Kidney (tissue), 13 donors: ENCODE measurements at regions not wholly inside any gene's neighbourhood (a gene's known extent, or its start where the extent isn't known, plus 50 kb on each side); places are given as distances from the start of the nearest gene placed in this dataset.
"Not testable (repeated sequence)": the region's sequence is repeated elsewhere in the genome, so short reads cannot be mapped to it uniquely, and the experiment has no call there.

ENCODE experiments used
- DNase-seq, 5 donors: peaks; one replicate each; pipeline ENCODE4 v3.0.0-alpha.2; 2013 to 2020
- FAIRE-seq: peaks from 2 replicates; lab custom pipeline; 2012; peaks lifted over from hg19 to GRCh38; lab: Jason Lieb, UNC
- H3K27ac ChIP-seq, 2 donors: one replicate each; pipeline ENCODE4 v1.7.0; 2013; ENCODE audit warnings: low read depth in 2 of 2, low read length in 2 of 2, inconsistent platforms in 1 of 2
- H3K27me3 ChIP-seq: one replicate; pipeline ENCODE4 v1.7.1; 2013; ENCODE audit warnings: low read length, inconsistent platforms; ENCODE audit not compliant: control insufficient read depth, insufficient read depth
- H3K36me3 ChIP-seq, 3 donors: one replicate each; pipeline versions ENCODE4 v1.7.0 to v1.7.1; 2013; ENCODE audit warnings: low read length in 3 of 3, control low read depth in 1 of 3, inconsistent platforms in 1 of 3; ENCODE audit not compliant: insufficient read depth in 3 of 3, control insufficient read depth in 2 of 3
- H3K4me1 ChIP-seq, 3 donors: one replicate each; pipeline versions ENCODE4 v1.7.0 to v1.7.1; 2013; ENCODE audit warnings: low read length in 3 of 3, inconsistent platforms in 1 of 3, low read depth in 1 of 3; ENCODE audit not compliant: control insufficient read depth in 2 of 3, insufficient read depth in 2 of 3
- H3K4me3 ChIP-seq, 3 donors: one replicate each; pipeline versions ENCODE4 v1.7.0 to v1.8.1; 2013; ENCODE audit warnings: low read length in 3 of 3, control low read depth in 1 of 3, inconsistent platforms in 1 of 3
- H3K9ac ChIP-seq, 3 donors: one replicate each; pipeline versions ENCODE4 v1.7.0 to v1.7.1; 2013; ENCODE audit warnings: low read length in 3 of 3, control low read depth in 1 of 3, inconsistent platforms in 1 of 3
- H3K9me3 ChIP-seq, 3 donors: one replicate each; pipeline versions ENCODE4 v1.7.0 to v1.7.1; 2013; ENCODE audit warnings: low read length in 3 of 3, control low read depth in 1 of 3, inconsistent platforms in 1 of 3; ENCODE audit not compliant: control insufficient read depth in 2 of 3, insufficient read depth in 1 of 3
- intact Hi-C: fragments of 100-400 bp; cut with DNase I; formaldehyde crosslinking; loops from one replicate; pipeline ENCODE4 v1.11.1; 2022
- TF ChIP-seq, protein P1 (sequence below): IDR thresholded peaks from 3 replicates; pipeline ENCODE4 v1.5.1; 2012; ENCODE audit warnings: mild to moderate bottlenecking, moderate library complexity, borderline replicate concordance; ENCODE audit not compliant: insufficient read depth; ENCODE audit errors: extremely low read depth
- donor health status: control.
- donor health status: control.
- donor health status: control.
- donor health status: control.
- donor health status: control.
- donor health status: DM: yes; HTN: yes; CAD: no.
- donor health status: Normal renal cell carcinoma (clear cell type).

DNA sequence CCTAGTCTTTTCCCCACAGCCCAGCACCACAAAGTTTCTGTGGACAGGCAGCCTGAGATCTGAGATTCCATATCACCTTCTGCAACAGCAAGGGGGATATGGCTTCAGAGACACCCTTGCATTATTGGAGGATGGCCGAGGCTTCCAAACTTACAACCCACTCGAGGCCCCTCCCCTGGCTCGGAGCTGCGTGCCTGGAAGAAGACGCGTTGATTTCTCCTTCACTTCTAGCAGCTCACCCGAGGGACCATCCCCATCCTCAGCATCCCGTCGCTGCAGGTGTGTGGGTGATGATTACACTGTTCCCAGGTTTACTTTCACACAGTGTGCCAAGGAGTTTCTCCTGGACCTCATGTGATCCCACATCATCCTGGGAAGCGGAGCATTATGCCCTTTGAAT lies 277.9 kb downstream of the MATN1 start:
- Histone ChIP-seq H3K4me3 (no peak overlapping the region), H3K36me3 (no peaks in the 10 kb centered on the region)
- intact Hi-C loops: no loop called here

DNA sequence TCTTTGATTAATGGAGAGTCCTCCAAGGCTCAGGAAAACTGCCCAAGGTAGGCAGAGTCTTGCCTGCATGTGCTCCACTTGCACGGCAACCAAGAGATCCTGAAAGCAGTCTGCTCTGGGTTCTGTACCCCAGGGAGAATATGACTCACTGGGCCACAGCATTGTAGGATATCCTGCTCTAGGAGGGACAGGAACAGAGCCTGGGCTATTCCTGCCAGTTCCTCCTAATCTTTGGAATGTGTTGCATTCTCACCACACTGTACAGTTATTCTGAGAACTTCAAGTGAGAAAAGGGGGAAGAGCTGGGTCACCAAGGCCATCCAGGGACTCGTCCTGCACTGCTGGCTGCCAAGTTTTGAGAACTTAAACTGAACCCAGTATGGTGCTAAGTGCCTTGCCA lies 278.5 kb downstream of the MATN1 start:
- no peaks in the 10 kb centered on the region for H3K27me3 ChIP-seq
- H3K27ac ChIP-seq: no peak overlapping the region
- DNase-seq (no peak), FAIRE-seq (no peak)
- no peaks in the 10 kb centered on the region for H3K4me1 ChIP-seq
- H3K9ac ChIP-seq: no peak overlapping the region
- intact Hi-C loops: no loop called here
- TF ChIP-seq, protein P1, sequence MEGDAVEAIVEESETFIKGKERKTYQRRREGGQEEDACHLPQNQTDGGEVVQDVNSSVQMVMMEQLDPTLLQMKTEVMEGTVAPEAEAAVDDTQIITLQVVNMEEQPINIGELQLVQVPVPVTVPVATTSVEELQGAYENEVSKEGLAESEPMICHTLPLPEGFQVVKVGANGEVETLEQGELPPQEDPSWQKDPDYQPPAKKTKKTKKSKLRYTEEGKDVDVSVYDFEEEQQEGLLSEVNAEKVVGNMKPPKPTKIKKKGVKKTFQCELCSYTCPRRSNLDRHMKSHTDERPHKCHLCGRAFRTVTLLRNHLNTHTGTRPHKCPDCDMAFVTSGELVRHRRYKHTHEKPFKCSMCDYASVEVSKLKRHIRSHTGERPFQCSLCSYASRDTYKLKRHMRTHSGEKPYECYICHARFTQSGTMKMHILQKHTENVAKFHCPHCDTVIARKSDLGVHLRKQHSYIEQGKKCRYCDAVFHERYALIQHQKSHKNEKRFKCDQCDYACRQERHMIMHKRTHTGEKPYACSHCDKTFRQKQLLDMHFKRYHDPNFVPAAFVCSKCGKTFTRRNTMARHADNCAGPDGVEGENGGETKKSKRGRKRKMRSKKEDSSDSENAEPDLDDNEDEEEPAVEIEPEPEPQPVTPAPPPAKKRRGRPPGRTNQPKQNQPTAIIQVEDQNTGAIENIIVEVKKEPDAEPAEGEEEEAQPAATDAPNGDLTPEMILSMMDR: no peak
- H3K9me3 ChIP-seq: no peaks in the 10 kb centered on the region
- no peak overlapping the region for H3K4me3 ChIP-seq
- H3K36me3 ChIP-seq: no peaks in the 10 kb centered on the region

More for the DNA sequence above, 277.9 kb downstream of the MATN1 start:
- TF ChIP-seq, protein P1: no peak
- H3K4me1 ChIP-seq: no peaks in the 10 kb centered on the region
- no peak overlapping the region for H3K9ac ChIP-seq
- no peaks in the 10 kb centered on the region for H3K9me3 ChIP-seq
- no peak overlapping the region for H3K27ac ChIP-seq
- H3K27me3 ChIP-seq: no peaks in the 10 kb centered on the region
- FAIRE-seq: no peak
- no peak for DNase-seq

DNA sequence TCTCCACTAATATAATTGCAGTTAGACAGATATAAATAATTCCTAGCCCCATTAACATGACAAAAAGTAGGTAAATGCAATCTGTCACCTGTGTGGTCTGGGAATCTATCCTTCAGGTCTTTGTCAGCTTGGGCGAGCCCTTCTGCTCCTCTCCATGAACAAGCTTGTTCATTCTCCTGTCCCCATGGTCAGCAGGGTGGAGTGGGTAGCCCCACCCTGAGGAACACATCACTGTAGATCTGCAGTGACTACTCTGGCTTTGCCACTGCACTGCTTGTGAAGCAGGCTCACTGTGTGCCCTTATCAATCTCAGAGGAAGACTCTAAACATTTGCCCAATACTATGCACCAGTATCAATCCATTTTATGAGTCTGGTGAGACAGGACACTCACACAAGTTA lies 279.0 kb downstream of the MATN1 start:
- DNase-seq (no peak), FAIRE-seq (no peak)
- intact Hi-C loops: no loop called here
- H3K36me3 ChIP-seq: no peaks in the 10 kb centered on the region
- no peak overlapping the region for H3K9ac ChIP-seq
- no peaks in the 10 kb centered on the region for H3K4me1 ChIP-seq
- H3K4me3 ChIP-seq: no peak overlapping the region
- no peaks in the 10 kb centered on the region for H3K9me3 ChIP-seq
- TF ChIP-seq, protein P1: no peak
- H3K27ac ChIP-seq: no peak overlapping the region
- H3K27me3 ChIP-seq: no peaks in the 10 kb centered on the region

DNA sequence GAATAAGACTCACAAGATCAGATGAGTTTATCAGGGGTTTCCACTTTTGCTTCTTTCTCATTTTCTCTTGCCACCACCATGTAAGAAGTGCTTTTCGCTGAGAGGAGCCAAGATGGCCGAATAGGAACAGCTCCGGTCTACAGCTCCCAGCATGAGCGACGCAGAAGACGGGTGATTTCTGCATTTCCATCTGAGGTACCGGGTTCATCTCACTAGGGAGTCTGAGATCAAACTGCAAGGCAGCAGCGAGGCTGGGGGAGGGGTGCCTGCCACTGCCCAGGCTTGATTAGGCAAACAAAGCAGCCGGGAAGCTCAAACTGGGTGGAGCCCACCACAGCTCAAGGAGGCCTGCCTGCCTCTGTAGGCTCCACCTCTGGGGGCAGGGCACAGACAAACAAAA lies 285.1 kb downstream of the MATN1 start:
- FAIRE-seq, H3K9me3 ChIP-seq, H3K4me1 ChIP-seq, H3K27me3 ChIP-seq, DNase-seq, H3K9ac ChIP-seq, H3K4me3 ChIP-seq, H3K27ac ChIP-seq, intact Hi-C loops, H3K36me3 ChIP-seq: not testable (repeated sequence)
